SU-DHL-6 (cell line): ENCODE measurements at regions not wholly inside any gene's neighbourhood (a gene's known extent, or its start where the extent isn't known, plus 50 kb on each side); places are given as distances from the start of the nearest gene placed in this dataset.

ENCODE experiments used
- H2AFZ ChIP-seq: fragments of 200-600 bp; sonication (generic); 2 replicates; pipeline ENCODE4 v1.6.1; 2014; ENCODE audit warnings: low read depth, mild to moderate bottlenecking, moderate library complexity, mixed read lengths, antibody characterized with exemption, low read length; ENCODE audit not compliant: severe bottlenecking
- H3F3A ChIP-seq: fragments of 200-600 bp; shearing (Covaris generic); 2 replicates; pipeline ENCODE4 v1.6.0; 2016; ENCODE audit warnings: antibody characterized with exemption, mild to moderate bottlenecking; ENCODE audit not compliant: insufficient read depth
- H3K27ac ChIP-seq: fragments of 200-600 bp; sonication (generic); 2 replicates; pipeline ENCODE4 v1.5.1; 2016; ENCODE audit warnings: low read depth, mild to moderate bottlenecking, low read length, moderate library complexity, mixed read lengths
- H3K27me3 ChIP-seq: fragments of 200-600 bp; sonication (generic), shearing (Covaris generic); 2 replicates; pipeline ENCODE4 v1.6.0; 2014; ENCODE audit warnings: mild to moderate bottlenecking, low read length
- H3K36me3 ChIP-seq: fragments of 200-600 bp; sonication (generic); 2 replicates; pipeline ENCODE4 v1.6.1; 2014; ENCODE audit warnings: mild to moderate bottlenecking, low read length, mixed read lengths
- H3K4me2 ChIP-seq: fragments of 300-600, 200-600 bp; shearing (Covaris generic), sonication (generic); 2 replicates; pipeline ENCODE4 v1.6.0; 2014; ENCODE audit warnings: low read length, low read depth, mild to moderate bottlenecking; ENCODE audit not compliant: poor library complexity, severe bottlenecking
- H3K4me3 ChIP-seq: fragments of 200-600 bp; sonication (generic); 2 replicates; pipeline ENCODE4 v1.5.1; 2014; ENCODE audit warnings: antibody characterized with exemption, low read length, mild to moderate bottlenecking, mixed read lengths; ENCODE audit not compliant: insufficient read depth, poor library complexity, severe bottlenecking
- H3K79me2 ChIP-seq: fragments of 200-600 bp; sonication (generic); 2 replicates; pipeline ENCODE4 v1.6.1; 2014; ENCODE audit warnings: mild to moderate bottlenecking, low read length, moderate library complexity; ENCODE audit not compliant: insufficient read depth
- H3K9ac ChIP-seq: fragments of 200-600 bp; sonication (generic); 2 replicates; pipeline ENCODE4 v1.7.0; 2014; ENCODE audit warnings: mild to moderate bottlenecking, low read length
- H3K9me2 ChIP-seq: fragments of 200-600 bp; sonication (generic); replicated peaks from 2 replicates; pipeline ENCODE4 v1.6.1; 2014; ENCODE audit warnings: low read length; ENCODE audit not compliant: insufficient read depth
- H3K9me3 ChIP-seq: fragments of 200-600 bp; sonication (generic); 2 replicates; pipeline ENCODE4 v1.6.1; 2014; ENCODE audit warnings: low read length, mixed read lengths; ENCODE audit not compliant: insufficient read depth
- H4K20me1 ChIP-seq: fragments of 200-600 bp; sonication (generic); 2 replicates; pipeline ENCODE4 v1.6.1; 2014; ENCODE audit warnings: low read depth, mild to moderate bottlenecking, antibody characterized with exemption, low read length, moderate library complexity, mixed read lengths
- CTCF ChIP-seq: fragments of 200-600 bp; sonication (generic); IDR thresholded peaks from one replicate; pipeline ENCODE4 v1.5.1; 2017; ENCODE audit warnings: antibody characterized with exemption, mild to moderate bottlenecking, low read length, moderate library complexity; ENCODE audit not compliant: insufficient read depth, poor library complexity, severe bottlenecking
- EZH2phosphoT487 ChIP-seq: fragments of 200-600 bp; sonication (generic), shearing (Covaris generic); conservative IDR thresholded peaks from 2 replicates; pipeline ENCODE4 v1.6.1; 2018; ENCODE audit warnings: mild to moderate bottlenecking, antibody characterized with exemption, low read length, moderate library complexity, mixed read lengths

- no peaks in the 10 kb centered on the region for H3K27me3 ChIP-seq
- H3K36me3 ChIP-seq = no peaks in the 10 kb centered on the region
- no peaks in the 10 kb centered on the region for H3F3A ChIP-seq
- H3K9me3 ChIP-seq = no peaks in the 10 kb centered on the region
- H4K20me1 ChIP-seq = no peaks in the 10 kb centered on the region
- H3K4me3 ChIP-seq = no peak overlapping the region
- no peaks in the 10 kb centered on the region for H3K79me2 ChIP-seq
- no peak overlapping the region for H2AFZ ChIP-seq
- no peaks in the 10 kb centered on the region for H3K9me2 ChIP-seq
- TF ChIP-seq CTCF (no peak), EZH2phosphoT487 (no peak)
- H3K4me2 ChIP-seq = no peak overlapping the region
- H3K27ac ChIP-seq = no peak overlapping the region
- H3K9ac ChIP-seq = no peak overlapping the region
These were observed 677.8 kb downstream of the TOX3 start for GRCh38 chr16:51869176-51869575.

GRCh38 chr16:51868631-51869030 is 678.3 kb downstream of the TOX3 start:
- Histone ChIP-seq H2AFZ (no peak overlapping the region), H3K4me3 (no peak overlapping the region)

GRCh38 chr16:51867386-51868065 is 679.4 kb downstream of the TOX3 start:
- no peak overlapping the region for H3K4me2 ChIP-seq
- no peaks in the 10 kb centered on the region for H3K9me2 ChIP-seq
- no peaks in the 10 kb centered on the region for H3F3A ChIP-seq
- H2AFZ ChIP-seq = no peak overlapping the region
- H3K27ac ChIP-seq = no peak overlapping the region
- no peaks in the 10 kb centered on the region for H3K9me3 ChIP-seq
- H3K4me3 ChIP-seq = no peak overlapping the region
- no peak for TF ChIP-seq CTCF
- no peak for TF ChIP-seq EZH2phosphoT487
- H3K27me3 ChIP-seq = no peaks in the 10 kb centered on the region
- H3K9ac ChIP-seq = no peak overlapping the region
- no peaks in the 10 kb centered on the region for H4K20me1 ChIP-seq
- no peaks in the 10 kb centered on the region for H3K36me3 ChIP-seq
- no peaks in the 10 kb centered on the region for H3K79me2 ChIP-seq

More at GRCh38 chr16:51868631-51869030, 678.3 kb downstream of the TOX3 start:
- Histone ChIP-seq H4K20me1 (no peaks in the 10 kb centered on the region), H3K9ac (no peak overlapping the region), H3K4me2 (no peak overlapping the region), H3K27ac (no peak overlapping the region), H3K36me3 (no peaks in the 10 kb centered on the region), H3F3A (no peaks in the 10 kb centered on the region), H3K27me3 (no peaks in the 10 kb centered on the region), H3K79me2 (no peaks in the 10 kb centered on the region), H3K9me2 (no peaks in the 10 kb centered on the region), H3K9me3 (no peaks in the 10 kb centered on the region)
- no peak for TF ChIP-seq EZH2phosphoT487
- no peak for TF ChIP-seq CTCF
